ENCODE measurements at regions not wholly inside any gene's neighbourhood (a gene's known extent, or its start where the extent isn't known, plus 50 kb on each side); places are given as distances from the start of the nearest gene placed in this dataset.

DNA sequence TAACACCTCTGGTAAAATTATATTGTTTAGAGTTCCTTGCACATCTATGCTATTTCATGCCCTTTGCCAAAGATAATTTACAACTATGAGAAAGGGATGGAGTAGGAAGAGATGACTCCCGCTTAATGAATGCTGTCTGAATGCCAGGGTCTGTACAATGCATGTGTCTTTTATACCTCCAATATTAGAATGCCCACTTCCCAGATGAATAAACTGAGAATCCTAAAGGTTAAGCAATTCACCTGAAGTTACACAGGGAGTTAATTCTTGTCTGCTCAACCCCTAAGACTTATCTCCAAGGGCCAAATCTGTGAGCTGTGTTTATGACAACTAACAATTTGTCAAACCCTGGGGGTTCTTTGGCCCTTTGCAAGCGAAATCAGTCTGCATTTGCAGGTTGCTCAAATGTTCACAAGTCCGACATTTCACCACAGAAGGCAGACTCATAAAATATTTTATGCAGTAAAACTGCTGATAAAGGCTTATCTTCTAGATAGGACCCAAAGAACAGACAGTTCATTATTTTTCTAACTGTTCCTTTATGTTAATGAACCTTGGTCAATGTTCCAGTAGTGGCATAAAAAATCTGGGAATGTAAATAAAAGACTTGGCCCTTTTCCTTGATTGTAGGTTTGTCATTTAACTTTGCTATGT is 50.2 kb upstream of the ATP1A1 start:
- no peak for DNase-seq

Data from nucleus accumbens (tissue), 56 donors.